Activated naive CD8-positive, alpha-beta T cell treated with anti-CD3 and anti-CD28 coated beads, Interleukin-2, amount 50 U/mL, for 16 hours (primary cell): ENCODE measurements at regions not wholly inside any gene's neighbourhood (a gene's known extent, or its start where the extent isn't known, plus 50 kb on each side); places are given as distances from the start of the nearest gene placed in this dataset.

ENCODE experiments used
- DNase-seq: peaks from one replicate; pipeline ENCODE4 v3.0.0-alpha.2; 2020; ENCODE audit warnings: low read depth, low spot score

- DNase-seq, result no peak
These were observed 128.2 kb upstream of the HAAO start for GRCh38 chr2:42920446-42921146.

- no peak for DNase-seq
These were observed 126.4 kb upstream of the HAAO start for GRCh38 chr2:42918671-42919318.

- no peak for DNase-seq
These were observed 125.7 kb upstream of the HAAO start for GRCh38 chr2:42918041-42918440.

DNA sequence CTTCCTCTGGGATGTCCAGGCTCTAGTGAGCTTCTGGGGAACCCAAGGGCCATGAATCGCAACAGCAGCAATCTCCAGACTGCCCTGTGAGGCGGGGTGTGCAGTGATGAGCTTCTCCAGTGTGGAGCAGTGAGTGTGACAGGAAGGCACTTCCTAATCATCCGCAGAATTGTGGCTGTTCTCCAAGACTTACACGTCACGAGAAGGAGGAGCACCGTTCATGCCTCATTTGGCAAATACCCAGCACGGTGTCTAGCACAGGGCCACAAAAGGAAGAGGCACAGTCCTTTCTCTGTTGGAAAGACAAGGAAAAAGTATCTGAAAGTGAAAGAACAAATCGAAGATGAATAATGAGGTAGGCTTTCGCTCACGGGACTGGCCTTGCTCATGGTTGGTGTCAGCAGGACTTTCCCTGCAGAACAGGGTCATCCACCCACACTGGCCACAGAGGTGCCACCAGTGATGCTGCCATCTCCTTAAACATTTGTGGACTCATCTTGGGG is 125.1 kb upstream of the HAAO start:
- no peak for DNase-seq

DNA sequence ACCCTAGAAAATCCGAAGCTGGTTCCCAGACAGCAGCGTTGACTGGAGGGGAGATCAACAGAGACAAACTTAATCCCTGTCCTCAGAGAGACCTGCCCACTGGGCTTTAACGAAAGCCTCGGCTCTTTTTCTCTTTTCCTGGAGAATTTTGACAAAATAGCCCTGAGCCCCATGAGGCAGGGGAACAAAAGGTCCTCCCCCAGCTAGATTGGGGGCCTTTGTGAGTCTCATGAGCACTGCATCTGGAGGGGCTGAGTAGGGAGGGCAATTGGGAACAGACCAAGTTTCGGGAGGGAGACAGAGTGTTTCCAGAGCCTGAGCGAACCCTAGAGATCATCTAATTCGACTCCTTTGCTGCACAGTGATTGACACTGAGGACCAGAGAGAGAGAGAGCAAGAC is 123.9 kb upstream of the HAAO start:
- no peak for DNase-seq

DNA sequence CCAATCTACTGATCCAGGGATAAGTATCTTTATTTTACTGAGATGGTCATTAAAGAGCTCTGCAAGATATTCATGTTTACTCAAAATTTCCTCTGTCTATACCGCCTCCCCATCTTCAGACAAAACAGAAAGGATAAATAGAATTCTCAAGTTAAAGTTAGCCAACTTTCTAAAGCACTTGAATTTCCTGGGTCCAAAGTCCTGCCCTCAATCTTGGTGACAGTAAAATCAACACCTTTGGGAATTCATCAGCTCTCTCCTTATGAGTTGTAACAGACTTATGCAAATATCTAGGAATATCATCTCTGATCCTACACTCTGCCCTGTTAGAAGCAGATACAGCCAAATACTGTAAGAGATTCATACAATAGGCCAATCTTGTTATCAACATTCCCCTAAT is 122.5 kb upstream of the HAAO start:
- no peak for DNase-seq

DNA sequence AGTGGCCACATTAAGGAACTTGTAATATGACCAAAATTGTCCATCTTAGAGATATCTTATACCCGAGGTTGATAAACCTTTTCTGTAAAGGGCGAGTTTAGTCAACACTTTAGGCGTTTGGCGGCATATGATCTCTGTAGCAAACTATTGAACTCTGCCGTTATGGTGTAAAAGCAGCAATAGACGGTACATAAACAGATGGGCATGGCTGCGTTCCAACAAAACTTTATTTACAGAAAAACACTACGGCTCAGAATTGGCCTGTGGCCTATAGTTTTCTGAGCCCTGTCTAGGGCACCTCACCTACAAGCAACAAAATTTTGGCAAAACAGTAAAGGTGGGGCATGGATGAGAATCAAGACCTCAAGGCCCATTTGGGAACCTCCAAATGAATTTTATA is 121.9 kb upstream of the HAAO start:
- DNase-seq, result no peak

- no peak for DNase-seq
These were observed 121.0 kb upstream of the HAAO start for GRCh38 chr2:42913280-42913878.

GRCh38 chr2:42910645-42911405 is 118.4 kb upstream of the HAAO start:
- no peak for DNase-seq

GRCh38 chr2:42909966-42910365 is 117.6 kb upstream of the HAAO start:
- no peak for DNase-seq

DNA sequence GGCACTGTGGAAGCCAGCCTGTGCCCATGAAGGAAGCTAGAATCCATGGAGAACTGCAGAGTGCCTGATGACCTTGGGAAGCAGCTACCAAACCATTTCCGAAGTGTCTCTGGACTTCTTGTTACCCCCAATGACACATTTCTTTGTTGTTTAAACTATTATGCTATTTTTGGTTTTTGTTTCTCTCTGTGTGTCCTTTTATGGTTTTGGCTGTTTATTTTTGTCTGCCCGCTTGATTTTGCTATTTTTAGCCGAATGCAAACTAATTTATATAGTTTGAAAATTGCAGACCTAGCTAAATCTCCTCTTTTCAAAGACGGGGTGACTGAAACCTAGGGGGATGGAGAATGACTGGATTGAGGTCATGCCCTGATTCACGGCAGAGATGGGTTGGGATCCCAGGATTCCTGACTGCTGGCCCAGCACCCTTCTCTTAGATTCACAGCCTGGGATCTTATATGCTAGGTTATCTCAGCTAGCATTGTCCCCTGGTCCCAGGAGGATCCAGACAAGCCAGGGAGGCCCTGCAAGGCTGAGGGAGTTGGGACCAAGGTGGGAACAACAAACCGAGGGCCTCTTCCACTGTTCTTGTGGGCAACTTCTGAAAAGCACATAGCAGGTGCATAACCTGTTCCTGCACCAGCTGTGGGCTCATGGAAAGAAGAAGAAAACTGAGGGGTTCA is 116.3 kb upstream of the HAAO start:
- DNase-seq, result no peak

DNA sequence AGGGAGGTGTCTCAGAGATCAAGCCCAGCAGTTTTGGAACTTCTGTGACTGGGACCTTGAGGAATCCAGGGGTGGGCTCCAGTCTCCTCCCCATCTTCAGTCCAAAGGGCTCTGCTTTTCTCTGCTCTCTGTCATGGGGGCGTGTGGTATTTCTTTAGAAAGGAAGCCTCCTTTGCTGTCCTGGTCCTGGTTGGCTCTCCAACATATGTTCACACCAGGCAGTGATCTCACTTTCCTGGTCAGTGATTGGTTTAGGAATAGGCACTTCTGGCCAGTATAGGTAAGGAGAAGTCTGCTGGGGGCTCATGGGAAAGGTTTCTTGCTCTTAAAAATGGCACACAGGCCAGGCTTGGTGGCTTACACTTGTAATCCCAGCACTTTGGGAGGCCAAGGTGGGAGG is 115.5 kb upstream of the HAAO start:
- no peak for DNase-seq

DNA sequence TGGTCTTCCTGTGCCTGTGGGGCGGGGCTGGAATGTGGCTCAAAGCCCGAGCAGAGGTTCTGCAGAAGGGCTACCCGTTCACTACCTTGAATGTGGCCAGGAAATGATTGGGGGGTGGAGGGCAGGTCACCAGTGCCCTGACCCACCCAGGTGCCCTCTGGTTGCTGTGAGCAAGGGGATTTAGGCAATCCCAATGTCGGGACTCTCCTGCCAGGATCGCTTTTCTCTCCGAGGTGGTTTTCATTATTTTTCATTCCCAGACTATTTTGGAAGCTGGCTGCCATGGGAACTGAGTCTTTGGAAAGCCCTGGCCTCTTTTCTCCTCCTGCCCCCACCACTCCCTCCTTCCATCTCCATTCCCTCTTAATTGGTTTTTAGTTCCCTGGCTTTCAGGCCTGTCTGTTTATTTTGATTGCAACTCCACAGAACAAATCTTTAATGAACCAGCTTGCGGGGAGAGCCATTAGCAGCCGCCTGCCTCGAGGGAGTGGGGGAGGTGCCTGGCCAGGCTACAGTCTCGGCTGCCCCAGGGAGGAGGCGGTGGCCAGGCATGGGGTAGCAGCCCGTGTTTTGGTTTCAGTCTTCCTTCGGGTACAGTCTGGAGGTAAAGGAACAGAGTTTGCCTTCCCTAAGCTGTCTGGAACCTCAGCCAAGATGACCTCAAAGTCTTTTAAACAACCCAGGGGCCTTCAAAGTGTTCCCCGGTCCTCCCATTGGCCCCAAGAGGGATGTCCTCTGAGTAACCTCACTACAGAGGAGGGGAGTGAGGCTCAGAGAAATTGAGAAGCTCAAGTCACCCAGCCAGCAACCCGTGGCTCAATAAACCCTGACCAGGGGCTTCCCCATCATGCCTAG is 114.4 kb upstream of the HAAO start:
- no peak for DNase-seq

DNA sequence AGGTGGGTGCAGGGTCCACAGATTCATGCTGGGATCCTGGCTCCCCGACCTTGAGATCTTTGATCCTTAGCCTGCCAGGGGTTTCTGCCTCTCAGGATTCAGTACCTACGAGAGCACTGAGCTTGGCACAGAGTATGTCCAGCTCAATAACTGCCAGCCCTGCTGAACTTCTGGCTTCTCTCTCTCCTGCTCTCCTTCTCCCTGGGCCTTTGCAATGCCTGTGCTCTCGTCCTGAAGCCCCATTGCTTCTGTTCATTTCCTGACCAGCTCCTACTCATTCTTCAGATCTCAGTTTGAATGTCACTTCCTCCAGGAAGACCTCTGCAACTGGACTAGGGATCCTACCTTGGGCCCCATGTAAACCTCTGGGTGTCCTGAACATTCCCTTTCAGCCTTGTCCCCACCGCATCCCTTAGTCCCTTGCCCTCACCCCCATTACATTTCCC is 113.8 kb upstream of the HAAO start:
- no peak for DNase-seq

DNA sequence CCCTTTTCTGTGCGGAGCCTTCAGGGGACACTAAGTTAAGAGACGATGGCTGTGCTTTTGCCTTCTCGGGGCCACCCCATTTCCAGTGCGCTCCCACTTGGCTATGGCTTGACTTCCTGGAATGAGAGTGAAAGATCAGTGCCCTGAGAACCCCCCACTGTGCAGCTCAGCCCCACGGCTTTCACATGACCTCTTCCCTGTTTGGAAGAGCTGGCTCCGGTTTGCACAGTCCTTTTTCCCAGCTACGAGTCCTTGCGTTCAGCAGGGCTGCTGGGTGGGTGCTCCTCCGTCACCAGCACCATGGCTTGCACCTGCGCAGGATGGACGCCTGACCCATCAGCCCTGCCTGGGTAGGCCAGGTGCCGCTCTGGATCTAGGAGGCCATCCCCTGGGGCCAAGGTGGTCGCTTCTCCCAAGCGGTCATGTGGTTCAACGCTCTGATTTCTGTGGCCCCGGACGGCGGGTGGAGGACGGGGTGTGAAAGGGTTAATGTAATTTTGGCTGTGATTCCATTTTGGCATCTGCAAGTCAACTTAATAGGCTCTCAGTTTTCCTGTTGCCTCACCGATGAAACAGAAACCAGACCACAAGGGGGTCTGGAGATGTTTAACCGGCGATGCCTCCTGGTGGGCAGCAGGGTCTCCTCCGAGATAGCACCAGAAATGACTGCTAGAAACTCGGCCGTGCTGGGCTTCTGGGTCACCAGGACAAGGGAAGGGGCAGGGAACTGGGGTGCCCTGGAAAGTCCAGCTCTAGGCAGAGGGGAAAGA is 113.1 kb upstream of the HAAO start:
- DNase-seq, result no peak

- DNase-seq, result no peak
These were observed 112.1 kb upstream of the HAAO start for GRCh38 chr2:42904576-42904876.

- DNase-seq, result no peak
These were observed 111.6 kb upstream of the HAAO start for GRCh38 chr2:42903821-42904575.

- DNase-seq, result no peak
These were observed 110.7 kb upstream of the HAAO start for GRCh38 chr2:42902939-42903709.
